H7 (cell line): ENCODE measurements at regions not wholly inside any gene's neighbourhood (a gene's known extent, or its start where the extent isn't known, plus 50 kb on each side); places are given as distances from the start of the nearest gene placed in this dataset.
A peak's percentile ranks its signal among the peaks of the same experiment; 100 is the strongest.
"Not testable (repeated sequence)": the region's sequence is repeated elsewhere in the genome, so short reads cannot be mapped to it uniquely, and the experiment has no call there.

Source experiments
- DNase-seq: peaks from one replicate; pipeline ENCODE4 v3.0.0; 2012
- H3K27me3 ChIP-seq: 2 replicates; pipeline ENCODE4 v1.6.0; 2011; ENCODE audit warnings: mild to moderate bottlenecking, low read length; ENCODE audit not compliant: control insufficient read depth, insufficient read depth
- H3K36me3 ChIP-seq: replicated peaks from 2 replicates; pipeline ENCODE4 v1.5.1; 2011; ENCODE audit warnings: low read length; ENCODE audit not compliant: control insufficient read depth, insufficient read depth
- H3K4me3 ChIP-seq: 2 replicates; pipeline ENCODE4 v1.5.1; 2011; ENCODE audit warnings: low read depth, mild to moderate bottlenecking, control low read depth, low read length, moderate library complexity; ENCODE audit not compliant: insufficient read depth

- Histone ChIP-seq H3K27me3 (no peaks in the 10 kb centered on the region), H3K4me3 (no peak overlapping the region), H3K36me3 (no peaks in the 10 kb centered on the region)
- no peak for DNase-seq
These were observed 202.1 kb upstream of the ARHGAP42 start for GRCh38 chr11:100484948-100485347.

- Histone ChIP-seq H3K27me3 (no peaks in the 10 kb centered on the region), H3K36me3 (no peaks in the 10 kb centered on the region), H3K4me3 (no peak overlapping the region)
- DNase-seq: no peak
These were observed 188.3 kb upstream of the ARHGAP42 start for GRCh38 chr11:100498780-100499179.

GRCh38 chr11:100501450-100501849, 185.6 kb upstream of the ARHGAP42 start:
- H3K36me3 ChIP-seq: no peaks in the 10 kb centered on the region
- no peak for DNase-seq
- H3K4me3 ChIP-seq: no peak overlapping the region

DNA sequence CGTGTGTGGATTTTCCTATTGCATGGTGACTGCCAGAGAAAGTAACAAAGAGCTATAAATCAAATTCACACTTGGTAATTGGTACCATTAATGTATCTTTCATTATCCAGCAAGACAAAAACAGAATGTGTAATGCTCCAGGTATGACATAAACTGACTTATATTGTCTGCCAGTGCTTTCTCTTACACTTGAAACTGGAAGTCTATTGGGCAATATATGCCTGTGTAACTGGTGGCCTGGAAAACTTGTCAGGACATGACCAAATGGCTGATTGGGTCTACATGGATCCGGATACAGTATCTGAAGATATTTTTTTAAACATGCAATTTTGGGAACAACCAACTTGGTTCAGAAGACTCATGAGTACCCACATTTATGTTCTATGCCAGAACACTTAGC, 174.6 kb upstream of the ARHGAP42 start:
- no peaks in the 10 kb centered on the region for H3K27me3 ChIP-seq

More at GRCh38 chr11:100501450-100501849, 185.6 kb upstream of the ARHGAP42 start:
- no peaks in the 10 kb centered on the region for H3K27me3 ChIP-seq

GRCh38 chr11:100515087-100515486, 172.0 kb upstream of the ARHGAP42 start:
- Histone ChIP-seq H3K4me3 (no peak overlapping the region), H3K27me3 (no peaks in the 10 kb centered on the region), H3K36me3 (no peaks in the 10 kb centered on the region)
- DNase-seq: peak; percentile 7

More for the DNA sequence above, 174.6 kb upstream of the ARHGAP42 start:
- DNase-seq: no peak
- H3K4me3 ChIP-seq: no peak overlapping the region
- H3K36me3 ChIP-seq: no peaks in the 10 kb centered on the region

GRCh38 chr11:100525197-100525596, 161.9 kb upstream of the ARHGAP42 start:
- DNase-seq: no peak
- Histone ChIP-seq H3K27me3 (no peaks in the 10 kb centered on the region), H3K4me3 (no peak overlapping the region), H3K36me3 (no peaks in the 10 kb centered on the region)

GRCh38 chr11:100525635-100526034, 161.5 kb upstream of the ARHGAP42 start:
- Histone ChIP-seq H3K36me3 (no peaks in the 10 kb centered on the region), H3K4me3 (no peak overlapping the region), H3K27me3 (no peaks in the 10 kb centered on the region)
- DNase-seq: peak; percentile 18

- no peak for DNase-seq
- Histone ChIP-seq H3K4me3 (no peak overlapping the region), H3K36me3 (no peaks in the 10 kb centered on the region), H3K27me3 (no peaks in the 10 kb centered on the region)
These were observed 158.1 kb upstream of the ARHGAP42 start for GRCh38 chr11:100528872-100529416.

DNA sequence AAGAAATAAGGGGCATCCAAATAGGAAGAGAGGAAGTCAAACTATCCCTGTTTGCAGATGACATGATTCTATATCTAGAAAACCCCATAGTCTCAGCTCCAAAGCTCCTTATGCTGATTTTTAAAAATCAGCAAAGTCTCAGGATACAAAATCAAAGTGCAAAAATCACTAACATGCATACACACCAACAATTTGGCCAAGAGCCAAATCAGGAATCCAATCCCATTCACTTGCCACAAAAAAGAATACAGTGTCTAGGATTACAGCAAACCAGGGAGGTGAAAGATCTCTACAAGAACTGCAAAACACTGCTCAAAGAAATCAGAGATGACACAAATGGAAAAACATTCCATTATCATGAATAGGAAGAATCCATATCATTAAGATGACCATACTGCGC, 155.8 kb upstream of the ARHGAP42 start:
- not testable (repeated sequence) for H3K36me3 ChIP-seq, H3K27me3 ChIP-seq, H3K4me3 ChIP-seq, DNase-seq

DNA sequence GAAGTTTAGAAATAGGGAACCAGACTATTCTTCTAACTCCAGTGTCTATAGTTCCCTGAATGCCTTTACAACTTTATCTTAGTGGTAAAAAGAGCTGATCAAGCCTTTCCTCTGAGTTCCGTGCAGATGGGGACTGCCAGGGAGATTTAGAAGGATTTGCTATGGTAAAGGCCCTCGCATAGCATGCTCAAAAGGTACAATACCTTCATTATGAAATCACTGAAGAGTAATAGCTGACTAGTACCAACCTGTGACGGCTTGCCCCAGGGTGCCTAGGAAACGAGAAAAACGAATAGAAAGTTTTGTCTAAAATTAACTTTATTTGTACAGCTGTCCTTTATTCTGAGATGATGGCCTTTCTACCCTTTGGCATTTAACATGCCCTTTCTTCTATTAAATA, 150.1 kb upstream of the ARHGAP42 start:
- DNase-seq: no peak
- Histone ChIP-seq H3K27me3 (no peaks in the 10 kb centered on the region), H3K4me3 (no peak overlapping the region), H3K36me3 (no peaks in the 10 kb centered on the region)

- Histone ChIP-seq H3K36me3 (no peaks in the 10 kb centered on the region), H3K4me3 (no peak overlapping the region), H3K27me3 (no peaks in the 10 kb centered on the region)
- DNase-seq: no peak
These were observed 143.7 kb upstream of the ARHGAP42 start for GRCh38 chr11:100543386-100543785.

DNA sequence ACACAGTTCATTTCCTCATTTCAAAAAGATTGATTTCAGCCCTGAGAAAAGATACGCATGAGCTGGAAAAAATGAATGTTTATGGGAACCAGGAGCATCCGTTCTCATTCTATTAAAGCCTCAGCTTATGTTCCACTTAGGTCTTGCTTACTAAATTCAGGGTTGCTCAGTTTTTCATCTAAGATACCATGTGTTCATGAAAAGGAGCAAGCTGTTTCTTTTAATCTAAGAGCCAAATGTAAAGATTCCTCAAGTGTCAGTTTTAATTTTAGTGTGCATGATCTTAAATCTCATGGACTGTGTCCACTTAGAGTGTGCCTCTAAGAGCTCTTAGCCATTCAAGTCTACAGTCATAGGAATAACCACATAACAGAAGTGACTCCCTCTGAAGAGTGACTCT, 141.5 kb upstream of the ARHGAP42 start:
- Histone ChIP-seq H3K4me3 (no peak overlapping the region), H3K27me3 (no peaks in the 10 kb centered on the region), H3K36me3 (no peaks in the 10 kb centered on the region)
- no peak for DNase-seq

DNA sequence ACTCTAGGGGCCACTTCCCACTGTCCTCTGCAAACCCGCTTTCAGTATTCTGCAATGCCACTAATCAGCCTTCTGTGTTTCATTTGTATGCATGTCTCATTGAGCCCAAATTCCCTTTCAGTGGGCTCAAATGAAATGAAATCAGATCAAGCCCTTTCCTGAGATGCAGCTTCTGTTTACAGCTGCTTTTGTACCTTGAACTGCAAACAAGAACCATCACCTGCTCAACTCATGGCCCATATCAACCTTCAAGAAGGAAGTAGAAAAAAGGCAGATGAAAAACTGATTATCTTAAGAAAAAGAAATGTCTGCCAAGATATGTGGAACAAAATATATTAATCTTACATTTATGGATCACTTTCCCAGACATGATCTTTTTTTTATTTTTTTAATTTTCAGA, 141.1 kb upstream of the ARHGAP42 start:
- Histone ChIP-seq H3K36me3 (no peaks in the 10 kb centered on the region), H3K4me3 (no peak overlapping the region), H3K27me3 (no peaks in the 10 kb centered on the region)
- no peak for DNase-seq

- Histone ChIP-seq H3K4me3 (no peak overlapping the region), H3K27me3 (no peaks in the 10 kb centered on the region), H3K36me3 (no peaks in the 10 kb centered on the region)
- DNase-seq: no peak
These were observed 140.4 kb upstream of the ARHGAP42 start for GRCh38 chr11:100546714-100547113.

DNA sequence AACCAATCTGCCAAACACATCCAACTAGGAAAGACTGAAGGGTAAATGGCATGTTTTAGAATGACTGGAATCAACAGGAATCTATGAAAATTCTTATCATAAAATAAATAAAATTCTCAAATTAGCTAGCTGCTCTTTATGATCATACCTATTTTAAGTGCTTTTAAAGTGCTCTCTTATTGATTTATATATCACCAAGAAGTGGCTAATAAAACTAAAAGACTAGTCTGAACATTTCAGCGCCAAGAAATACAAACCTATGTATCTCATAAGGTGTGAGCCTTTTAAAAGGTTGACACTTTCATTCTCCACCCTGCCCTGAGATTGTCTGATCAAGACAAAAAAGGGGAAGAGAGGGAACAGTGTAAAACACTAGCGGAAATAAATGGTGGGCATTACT, 136.8 kb upstream of the ARHGAP42 start:
- no peak for DNase-seq
- Histone ChIP-seq H3K27me3 (no peaks in the 10 kb centered on the region), H3K36me3 (no peaks in the 10 kb centered on the region), H3K4me3 (no peak overlapping the region)
